ENCODE measurements at regions not wholly inside any gene's neighbourhood (a gene's known extent, or its start where the extent isn't known, plus 50 kb on each side); places are given as distances from the start of the nearest gene placed in this dataset.

GRCh38 chr15:47824147-47824546 lies 106.8 kb downstream of the SEMA6D start:
- no peaks in the 10 kb centered on the region for H3K79me2 ChIP-seq (ENCODE audit: control insufficient read depth, insufficient read depth, low read length)
- H4K5ac ChIP-seq (ENCODE audit: low read length), result no peak overlapping the region
- H2AK5ac ChIP-seq (ENCODE audit: low read length), result no peak overlapping the region
- H3K18ac ChIP-seq (ENCODE audit: low read length), result no peak overlapping the region
- no peak overlapping the region for H3K27ac ChIP-seq (ENCODE audit: low read depth, low read length)
- no peaks in the 10 kb centered on the region for H3K79me1 ChIP-seq (ENCODE audit: low read length)
- no peak overlapping the region for H2BK120ac ChIP-seq (ENCODE audit: low read depth, low read length)
- no peak overlapping the region for H3K4ac ChIP-seq (ENCODE audit: low read depth, low read length)
- H3K27me3 ChIP-seq (ENCODE audit: insufficient read depth, low read length, poor library complexity), result no peaks in the 10 kb centered on the region
- H3K4me3 ChIP-seq (ENCODE audit: low read length), result no peak overlapping the region
- no peak overlapping the region for H3K4me2 ChIP-seq (ENCODE audit: low read length)
- no peak overlapping the region for H3K9ac ChIP-seq (ENCODE audit: low read length)
- H3K56ac ChIP-seq (ENCODE audit: low read length), result no peak overlapping the region
- H2BK15ac ChIP-seq (replicated peaks; ENCODE audit: low read depth), result no peak overlapping the region
- no peak for DNase-seq
- no peak overlapping the region for H3K23ac ChIP-seq (ENCODE audit: low read length)
- no CpG with 5 or more reads among the region's 4 CpGs for WGBS (ENCODE audit: extremely low coverage, insufficient coverage, low lambda C conversion rate)
- H3K36me3 ChIP-seq (ENCODE audit: control insufficient read depth, insufficient read depth, low read length), result no peaks in the 10 kb centered on the region
- H3K4me1 ChIP-seq (ENCODE audit: control insufficient read depth, low read depth, low read length), result no peaks in the 10 kb centered on the region
- H2BK5ac ChIP-seq (ENCODE audit: low read length), result no peak overlapping the region
- H4K8ac ChIP-seq (ENCODE audit: low read depth, low read length), result no peak overlapping the region

- Histone ChIP-seq H2BK15ac (replicated peaks; ENCODE audit: low read depth) (no peak overlapping the region), H3K4me2 (ENCODE audit: low read length) (no peak overlapping the region), H3K56ac (ENCODE audit: low read length) (no peak overlapping the region), H3K36me3 (ENCODE audit: control insufficient read depth, insufficient read depth, low read length) (no peaks in the 10 kb centered on the region), H4K8ac (ENCODE audit: low read depth, low read length) (no peak overlapping the region), H3K27ac (ENCODE audit: low read depth, low read length) (no peak overlapping the region), H3K79me2 (ENCODE audit: control insufficient read depth, insufficient read depth, low read length) (no peaks in the 10 kb centered on the region), H3K4me3 (ENCODE audit: low read length) (no peak overlapping the region), H2AK5ac (ENCODE audit: low read length) (no peak overlapping the region), H2BK5ac (ENCODE audit: low read length) (no peak overlapping the region), H3K9ac (ENCODE audit: low read length) (no peak overlapping the region), H3K23ac (ENCODE audit: low read length) (no peak overlapping the region), H4K5ac (ENCODE audit: low read length) (no peak overlapping the region), H2BK120ac (ENCODE audit: low read depth, low read length) (no peak overlapping the region), H3K18ac (ENCODE audit: low read length) (no peak overlapping the region), H3K4ac (ENCODE audit: low read depth, low read length) (no peak overlapping the region), H3K4me1 (ENCODE audit: control insufficient read depth, low read depth, low read length) (no peaks in the 10 kb centered on the region), H3K27me3 (ENCODE audit: insufficient read depth, low read length, poor library complexity) (no peaks in the 10 kb centered on the region), H3K79me1 (ENCODE audit: low read length) (no peaks in the 10 kb centered on the region)
- no peak for DNase-seq
- WGBS (ENCODE audit: extremely low coverage, insufficient coverage, low lambda C conversion rate), result no CpG with 5 or more reads among the region's 1 CpG
Measured at GRCh38 chr15:47829667-47830066, 112.4 kb downstream of the SEMA6D start.

GRCh38 chr15:47834093-47834492 lies 116.8 kb downstream of the SEMA6D start:
- no peak for DNase-seq
- no peak overlapping the region for H3K27ac ChIP-seq (ENCODE audit: low read depth, low read length)
- H4K5ac ChIP-seq (ENCODE audit: low read length), result no peak overlapping the region
- no peak overlapping the region for H3K23ac ChIP-seq (ENCODE audit: low read length)
- H2BK5ac ChIP-seq (ENCODE audit: low read length), result no peak overlapping the region
- H3K79me2 ChIP-seq (ENCODE audit: control insufficient read depth, insufficient read depth, low read length), result no peaks in the 10 kb centered on the region
- no CpG with 5 or more reads among the region's 1 CpG for WGBS (ENCODE audit: extremely low coverage, insufficient coverage, low lambda C conversion rate)
- no peaks in the 10 kb centered on the region for H3K27me3 ChIP-seq (ENCODE audit: insufficient read depth, low read length, poor library complexity)
- no peak overlapping the region for H3K18ac ChIP-seq (ENCODE audit: low read length)
- no peak overlapping the region for H2BK15ac ChIP-seq (replicated peaks; ENCODE audit: low read depth)
- no peak overlapping the region for H3K4me3 ChIP-seq (ENCODE audit: low read length)
- H3K56ac ChIP-seq (ENCODE audit: low read length), result no peak overlapping the region
- no peak overlapping the region for H3K9ac ChIP-seq (ENCODE audit: low read length)
- no peak overlapping the region for H4K8ac ChIP-seq (ENCODE audit: low read depth, low read length)
- H3K4ac ChIP-seq (ENCODE audit: low read depth, low read length), result no peak overlapping the region
- no peaks in the 10 kb centered on the region for H3K4me1 ChIP-seq (ENCODE audit: control insufficient read depth, low read depth, low read length)
- no peak overlapping the region for H3K4me2 ChIP-seq (ENCODE audit: low read length)
- no peak overlapping the region for H2BK120ac ChIP-seq (ENCODE audit: low read depth, low read length)
- no peaks in the 10 kb centered on the region for H3K79me1 ChIP-seq (ENCODE audit: low read length)
- no peaks in the 10 kb centered on the region for H3K36me3 ChIP-seq (ENCODE audit: control insufficient read depth, insufficient read depth, low read length)
- no peak overlapping the region for H2AK5ac ChIP-seq (ENCODE audit: low read length)

- H3K18ac ChIP-seq (ENCODE audit: low read length), result no peak overlapping the region
- no peak overlapping the region for H3K27ac ChIP-seq (ENCODE audit: low read depth, low read length)
- no peak overlapping the region for H2AK5ac ChIP-seq (ENCODE audit: low read length)
- no peak overlapping the region for H2BK120ac ChIP-seq (ENCODE audit: low read depth, low read length)
- no peak overlapping the region for H3K9ac ChIP-seq (ENCODE audit: low read length)
- H4K5ac ChIP-seq (ENCODE audit: low read length), result no peak overlapping the region
- no peak overlapping the region for H2BK5ac ChIP-seq (ENCODE audit: low read length)
- no peak overlapping the region for H2BK15ac ChIP-seq (replicated peaks; ENCODE audit: low read depth)
- no peaks in the 10 kb centered on the region for H3K27me3 ChIP-seq (ENCODE audit: insufficient read depth, low read length, poor library complexity)
- H3K23ac ChIP-seq (ENCODE audit: low read length), result no peak overlapping the region
- H3K36me3 ChIP-seq (ENCODE audit: control insufficient read depth, insufficient read depth, low read length), result no peaks in the 10 kb centered on the region
- no CpG with 5 or more reads among the region's 6 CpGs for WGBS (ENCODE audit: extremely low coverage, insufficient coverage, low lambda C conversion rate)
- no peak overlapping the region for H3K4ac ChIP-seq (ENCODE audit: low read depth, low read length)
- H3K4me3 ChIP-seq (ENCODE audit: low read length), result no peak overlapping the region
- H3K79me1 ChIP-seq (ENCODE audit: low read length), result no peaks in the 10 kb centered on the region
- no peak overlapping the region for H3K4me2 ChIP-seq (ENCODE audit: low read length)
- no peak overlapping the region for H4K8ac ChIP-seq (ENCODE audit: low read depth, low read length)
- no peaks in the 10 kb centered on the region for H3K4me1 ChIP-seq (ENCODE audit: control insufficient read depth, low read depth, low read length)
- H3K56ac ChIP-seq (ENCODE audit: low read length), result no peak overlapping the region
- no peaks in the 10 kb centered on the region for H3K79me2 ChIP-seq (ENCODE audit: control insufficient read depth, insufficient read depth, low read length)
- DNase-seq, result no peak
Measured at GRCh38 chr15:47839233-47839825, 122.0 kb downstream of the SEMA6D start.

GRCh38 chr15:47843124-47843663 lies 125.9 kb downstream of the SEMA6D start:
- H3K36me3 ChIP-seq (ENCODE audit: control insufficient read depth, insufficient read depth, low read length), result no peaks in the 10 kb centered on the region
- no peak overlapping the region for H2BK5ac ChIP-seq (ENCODE audit: low read length)
- no peak overlapping the region for H3K56ac ChIP-seq (ENCODE audit: low read length)
- H3K79me1 ChIP-seq (ENCODE audit: low read length), result no peaks in the 10 kb centered on the region
- no peak overlapping the region for H3K23ac ChIP-seq (ENCODE audit: low read length)
- H3K4me3 ChIP-seq (ENCODE audit: low read length), result no peak overlapping the region
- no peak overlapping the region for H4K5ac ChIP-seq (ENCODE audit: low read length)
- no peaks in the 10 kb centered on the region for H3K79me2 ChIP-seq (ENCODE audit: control insufficient read depth, insufficient read depth, low read length)
- H3K27ac ChIP-seq (ENCODE audit: low read depth, low read length), result no peak overlapping the region
- H3K27me3 ChIP-seq (ENCODE audit: insufficient read depth, low read length, poor library complexity), result no peaks in the 10 kb centered on the region
- H4K8ac ChIP-seq (ENCODE audit: low read depth, low read length), result no peak overlapping the region
- H2AK5ac ChIP-seq (ENCODE audit: low read length), result peak overlapping the region; percentile 22
- no peak overlapping the region for H3K4me2 ChIP-seq (ENCODE audit: low read length)
- DNase-seq, result peak; percentile 14
- no peak overlapping the region for H2BK15ac ChIP-seq (replicated peaks; ENCODE audit: low read depth)
- H3K4ac ChIP-seq (ENCODE audit: low read depth, low read length), result no peak overlapping the region
- no peaks in the 10 kb centered on the region for H3K4me1 ChIP-seq (ENCODE audit: control insufficient read depth, low read depth, low read length)
- no peak overlapping the region for H3K9ac ChIP-seq (ENCODE audit: low read length)
- no peak overlapping the region for H2BK120ac ChIP-seq (ENCODE audit: low read depth, low read length)
- WGBS (ENCODE audit: extremely low coverage, insufficient coverage, low lambda C conversion rate), result no CpG with 5 or more reads among the region's 4 CpGs
- H3K18ac ChIP-seq (ENCODE audit: low read length), result no peak overlapping the region

GRCh38 chr15:47844437-47844836 lies 127.1 kb downstream of the SEMA6D start:
- no peaks in the 10 kb centered on the region for H3K36me3 ChIP-seq (ENCODE audit: control insufficient read depth, insufficient read depth, low read length)
- H3K18ac ChIP-seq (ENCODE audit: low read length), result no peak overlapping the region
- no peak overlapping the region for H3K27ac ChIP-seq (ENCODE audit: low read depth, low read length)
- H3K27me3 ChIP-seq (ENCODE audit: insufficient read depth, low read length, poor library complexity), result no peaks in the 10 kb centered on the region
- no peak overlapping the region for H3K9ac ChIP-seq (ENCODE audit: low read length)
- H3K4me1 ChIP-seq (ENCODE audit: control insufficient read depth, low read depth, low read length), result no peaks in the 10 kb centered on the region
- H3K79me2 ChIP-seq (ENCODE audit: control insufficient read depth, insufficient read depth, low read length), result no peaks in the 10 kb centered on the region
- H2BK120ac ChIP-seq (ENCODE audit: low read depth, low read length), result no peak overlapping the region
- no peak overlapping the region for H3K4me3 ChIP-seq (ENCODE audit: low read length)
- no peaks in the 10 kb centered on the region for H3K79me1 ChIP-seq (ENCODE audit: low read length)
- no CpG with 5 or more reads among the region's 2 CpGs for WGBS (ENCODE audit: extremely low coverage, insufficient coverage, low lambda C conversion rate)
- no peak for DNase-seq
- H2BK5ac ChIP-seq (ENCODE audit: low read length), result no peak overlapping the region
- H3K56ac ChIP-seq (ENCODE audit: low read length), result no peak overlapping the region
- no peak overlapping the region for H3K23ac ChIP-seq (ENCODE audit: low read length)
- no peak overlapping the region for H4K5ac ChIP-seq (ENCODE audit: low read length)
- H2BK15ac ChIP-seq (replicated peaks; ENCODE audit: low read depth), result no peak overlapping the region
- H4K8ac ChIP-seq (ENCODE audit: low read depth, low read length), result no peak overlapping the region
- H2AK5ac ChIP-seq (ENCODE audit: low read length), result no peak overlapping the region
- no peak overlapping the region for H3K4ac ChIP-seq (ENCODE audit: low read depth, low read length)
- H3K4me2 ChIP-seq (ENCODE audit: low read length), result no peak overlapping the region
